Omental fat pad (tissue), 3 donors: ENCODE measurements at regions not wholly inside any gene's neighbourhood (a gene's known extent, or its start where the extent isn't known, plus 50 kb on each side); places are given as distances from the start of the nearest gene placed in this dataset.

Experiments
- ATAC-seq: fragments of 150-250 bp; one replicate; pipeline ENCODE4 v1.9.1; 2016; ENCODE audit warnings: mild to moderate bottlenecking, moderate library complexity; ENCODE audit not compliant: low FRiP score
- DNase-seq: peaks from one replicate; pipeline ENCODE4 v3.0.0-alpha.2; 2019; ENCODE audit warnings: low spot score
- CTCF ChIP-seq, 3 donors: fragments of 450-650 bp; IDR thresholded peaks; one replicate each; pipeline ENCODE4 v1.5.1; 2016 to 2017; ENCODE audit warnings: antibody characterized with exemption in 3 of 3, mild to moderate bottlenecking in 3 of 3, moderate library complexity in 2 of 3

- no peak for TF ChIP-seq CTCF (IDR thresholded peaks at IDR 0.05)
- DNase-seq (no peak), ATAC-seq (no peak)
Measured at GRCh38 chr2:217654168-217654567, 348.6 kb downstream of the TNS1 start.

GRCh38 chr2:217652761-217653639, 349.8 kb downstream of the TNS1 start:
- TF ChIP-seq CTCF (IDR thresholded peaks at IDR 0.05): no peak
- DNase-seq (peak; percentile 38), ATAC-seq (peak; percentile 94)

- ATAC-seq (no peak), DNase-seq (no peak)
- no peak for TF ChIP-seq CTCF (IDR thresholded peaks at IDR 0.05)
Measured at GRCh38 chr2:217650716-217651360, 352.0 kb downstream of the TNS1 start.

- ATAC-seq: no peak
- DNase-seq: no peak
- no peak for TF ChIP-seq CTCF (IDR thresholded peaks at IDR 0.05)
Measured at GRCh38 chr2:217650229-217650628, 352.6 kb downstream of the TNS1 start.

GRCh38 chr2:217647925-217648324, 354.9 kb downstream of the TNS1 start:
- no peak for TF ChIP-seq CTCF (IDR thresholded peaks at IDR 0.05)
- no peak for ATAC-seq
- DNase-seq: no peak

- no peak for ATAC-seq
- TF ChIP-seq CTCF (IDR thresholded peaks at IDR 0.05): no peak
- no peak for DNase-seq
Measured at GRCh38 chr2:217647226-217647625, 355.6 kb downstream of the TNS1 start.

GRCh38 chr2:217645896-217646295, 356.9 kb downstream of the TNS1 start:
- ATAC-seq (no peak), DNase-seq (no peak)
- TF ChIP-seq CTCF (IDR thresholded peaks at IDR 0.05): no peak
